GM06990 (cell line): ENCODE measurements at regions not wholly inside any gene's neighbourhood (a gene's known extent, or its start where the extent isn't known, plus 50 kb on each side); places are given as distances from the start of the nearest gene placed in this dataset.

Experiments
- DNase-seq: peaks from one replicate; pipeline ENCODE4 v3.0.0-alpha.2; 2011; ENCODE audit not compliant: insufficient read length; ENCODE audit errors: extremely low read depth
- H3K27me3 ChIP-seq: replicated peaks from 2 replicates; pipeline ENCODE4 v1.6.0; 2011; ENCODE audit warnings: low read length; ENCODE audit not compliant: control insufficient read depth, insufficient read depth
- H3K36me3 ChIP-seq: 2 replicates; pipeline ENCODE4 v1.5.1; 2011; ENCODE audit warnings: low read length; ENCODE audit not compliant: control insufficient read depth, insufficient read depth
- H3K4me3 ChIP-seq: replicated peaks from 2 replicates; pipeline ENCODE4 v1.5.1; 2011; ENCODE audit warnings: low read depth, mild to moderate bottlenecking, control low read depth, low read length
- TF ChIP-seq, protein P1 (sequence below): IDR thresholded peaks from 2 replicates; pipeline ENCODE4 v1.5.1; 2011; ENCODE audit warnings: low read length, control low read depth, mild to moderate bottlenecking, inconsistent platforms; ENCODE audit not compliant: insufficient read depth, poor library complexity, severe bottlenecking

- Histone ChIP-seq H3K4me3 (no peak overlapping the region), H3K36me3 (no peaks in the 10 kb centered on the region), H3K27me3 (no peaks in the 10 kb centered on the region; the same call in 1 of the 2 replicates)
- DNase-seq, result peak; percentile 47
- TF ChIP-seq, protein P1, sequence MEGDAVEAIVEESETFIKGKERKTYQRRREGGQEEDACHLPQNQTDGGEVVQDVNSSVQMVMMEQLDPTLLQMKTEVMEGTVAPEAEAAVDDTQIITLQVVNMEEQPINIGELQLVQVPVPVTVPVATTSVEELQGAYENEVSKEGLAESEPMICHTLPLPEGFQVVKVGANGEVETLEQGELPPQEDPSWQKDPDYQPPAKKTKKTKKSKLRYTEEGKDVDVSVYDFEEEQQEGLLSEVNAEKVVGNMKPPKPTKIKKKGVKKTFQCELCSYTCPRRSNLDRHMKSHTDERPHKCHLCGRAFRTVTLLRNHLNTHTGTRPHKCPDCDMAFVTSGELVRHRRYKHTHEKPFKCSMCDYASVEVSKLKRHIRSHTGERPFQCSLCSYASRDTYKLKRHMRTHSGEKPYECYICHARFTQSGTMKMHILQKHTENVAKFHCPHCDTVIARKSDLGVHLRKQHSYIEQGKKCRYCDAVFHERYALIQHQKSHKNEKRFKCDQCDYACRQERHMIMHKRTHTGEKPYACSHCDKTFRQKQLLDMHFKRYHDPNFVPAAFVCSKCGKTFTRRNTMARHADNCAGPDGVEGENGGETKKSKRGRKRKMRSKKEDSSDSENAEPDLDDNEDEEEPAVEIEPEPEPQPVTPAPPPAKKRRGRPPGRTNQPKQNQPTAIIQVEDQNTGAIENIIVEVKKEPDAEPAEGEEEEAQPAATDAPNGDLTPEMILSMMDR, result no peak
Observed at GRCh38 chr10:121069061-121069850, 218.1 kb downstream of the WDR11 start.

DNA sequence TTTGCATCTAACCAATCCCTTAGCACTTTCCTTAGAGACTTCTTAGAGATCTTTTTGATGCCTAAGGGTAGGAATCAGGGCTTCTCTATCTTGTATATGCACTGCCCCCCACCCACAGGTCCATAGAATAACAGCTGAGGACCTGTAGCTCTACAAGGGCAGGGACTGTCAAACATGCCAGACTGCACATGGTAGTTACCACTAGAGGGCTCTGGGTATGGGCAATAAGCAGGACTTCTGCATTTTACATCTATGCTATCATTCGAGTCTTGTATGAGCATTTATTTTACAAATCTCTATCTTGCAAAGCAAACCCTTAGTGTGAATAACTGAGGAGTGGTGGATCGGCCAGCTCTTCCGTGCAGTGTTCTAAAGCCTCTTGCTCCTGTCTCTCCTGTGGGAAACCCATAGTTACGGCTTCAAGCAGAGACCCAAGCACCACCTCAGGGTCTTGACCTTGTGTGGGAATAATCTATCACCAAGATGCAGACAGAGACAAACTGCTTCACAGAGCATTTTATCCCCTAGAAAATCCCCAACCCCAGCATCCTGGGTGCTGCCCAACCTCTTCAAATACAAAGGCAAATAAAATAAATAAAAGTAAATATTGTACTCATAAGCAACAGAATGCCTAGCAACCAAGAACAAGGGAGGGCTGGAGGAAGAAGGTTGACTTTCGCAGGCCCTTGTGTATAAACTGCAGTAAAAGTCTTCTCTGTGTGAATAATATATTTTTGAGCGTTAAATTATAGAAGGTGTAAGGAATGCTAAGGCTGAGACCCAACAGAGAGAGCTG is 219.3 kb downstream of the WDR11 start:
- DNase-seq, result no peak
- TF ChIP-seq, protein P1, result peak; percentile 56
- Histone ChIP-seq H3K36me3 (no peaks in the 10 kb centered on the region), H3K27me3 (no peaks in the 10 kb centered on the region; the same call in 1 of the 2 replicates), H3K4me3 (no peak overlapping the region)

DNA sequence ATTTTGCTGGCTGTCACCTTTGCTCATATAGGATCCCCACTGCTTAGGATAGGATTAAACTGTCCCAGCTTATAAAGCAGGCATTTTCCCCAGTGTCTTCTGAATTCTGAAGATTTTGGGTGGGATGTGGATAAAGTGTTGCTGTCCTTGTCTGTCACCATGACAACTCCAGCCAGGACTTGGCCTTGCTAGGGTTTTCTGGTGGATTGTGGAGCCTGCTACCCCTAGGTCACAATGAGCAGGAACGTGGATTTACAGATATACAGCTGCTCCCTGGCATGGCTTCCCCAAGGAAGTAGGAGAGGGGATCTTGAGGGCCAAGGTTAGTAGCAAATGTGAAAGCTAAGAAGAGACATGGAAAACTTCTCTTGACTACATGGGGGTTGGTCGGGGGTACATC is 220.7 kb downstream of the WDR11 start:
- no peak for DNase-seq
- Histone ChIP-seq H3K4me3 (no peak overlapping the region), H3K27me3 (no peaks in the 10 kb centered on the region; the same call in 1 of the 2 replicates), H3K36me3 (no peaks in the 10 kb centered on the region)
- TF ChIP-seq, protein P1, result no peak

DNA sequence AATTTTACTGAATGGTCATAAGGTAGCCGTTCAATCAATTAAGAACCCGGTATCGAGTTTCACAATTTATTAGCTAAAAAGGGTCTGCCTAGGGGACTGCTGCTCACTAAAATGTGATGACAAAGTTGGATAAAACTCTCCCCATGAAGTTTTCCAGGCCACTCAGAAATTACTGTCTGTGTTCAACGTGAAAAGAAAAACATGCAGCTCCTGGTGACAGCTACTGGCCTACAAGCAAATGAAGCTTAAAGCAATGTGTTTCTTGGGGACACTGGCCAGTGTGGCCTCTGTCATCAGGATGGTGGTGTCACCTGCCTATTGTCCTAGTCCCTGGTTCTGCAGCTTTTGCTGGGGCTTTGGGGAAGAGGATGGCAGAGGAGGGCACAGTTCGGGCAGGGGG is 222.6 kb downstream of the WDR11 start:
- Histone ChIP-seq H3K36me3 (no peaks in the 10 kb centered on the region), H3K27me3 (no peaks in the 10 kb centered on the region; the same call in 1 of the 2 replicates), H3K4me3 (no peak overlapping the region)
- no peak for DNase-seq
- TF ChIP-seq, protein P1, result no peak

GRCh38 chr10:121076776-121077715 is 225.9 kb downstream of the WDR11 start:
- TF ChIP-seq, protein P1, result no peak
- no peak for DNase-seq
- Histone ChIP-seq H3K4me3 (no peak overlapping the region), H3K36me3 (no peaks in the 10 kb centered on the region), H3K27me3 (no peaks in the 10 kb centered on the region; the same call in none of the 2 replicates)
